ENCODE measurements at regions not wholly inside any gene's neighbourhood (a gene's known extent, or its start where the extent isn't known, plus 50 kb on each side); places are given as distances from the start of the nearest gene placed in this dataset.
A peak's percentile ranks its signal among the peaks of the same experiment; 100 is the strongest.

- TF ChIP-seq SIRT6 (IDR thresholded peaks at IDR 0.05; ENCODE audit: low read depth, low read length) = no peak
- no peak for TF ChIP-seq TAF1 (IDR thresholded peaks at IDR 0.05; ENCODE audit: control insufficient read depth, extremely low read depth, insufficient read depth, low read length, severe bottlenecking)
- TF ChIP-seq PHF8 (IDR thresholded peaks at IDR 0.05; ENCODE audit: borderline replicate concordance, low read length) = no peak
- TF ChIP-seq, protein P1, sequence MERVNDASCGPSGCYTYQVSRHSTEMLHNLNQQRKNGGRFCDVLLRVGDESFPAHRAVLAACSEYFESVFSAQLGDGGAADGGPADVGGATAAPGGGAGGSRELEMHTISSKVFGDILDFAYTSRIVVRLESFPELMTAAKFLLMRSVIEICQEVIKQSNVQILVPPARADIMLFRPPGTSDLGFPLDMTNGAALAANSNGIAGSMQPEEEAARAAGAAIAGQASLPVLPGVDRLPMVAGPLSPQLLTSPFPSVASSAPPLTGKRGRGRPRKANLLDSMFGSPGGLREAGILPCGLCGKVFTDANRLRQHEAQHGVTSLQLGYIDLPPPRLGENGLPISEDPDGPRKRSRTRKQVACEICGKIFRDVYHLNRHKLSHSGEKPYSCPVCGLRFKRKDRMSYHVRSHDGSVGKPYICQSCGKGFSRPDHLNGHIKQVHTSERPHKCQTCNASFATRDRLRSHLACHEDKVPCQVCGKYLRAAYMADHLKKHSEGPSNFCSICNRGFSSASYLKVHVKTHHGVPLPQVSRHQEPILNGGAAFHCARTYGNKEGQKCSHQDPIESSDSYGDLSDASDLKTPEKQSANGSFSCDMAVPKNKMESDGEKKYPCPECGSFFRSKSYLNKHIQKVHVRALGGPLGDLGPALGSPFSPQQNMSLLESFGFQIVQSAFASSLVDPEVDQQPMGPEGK (CRISPR knock-in tag; IDR thresholded peaks at IDR 0.05; ENCODE audit: borderline replicate concordance) = no peak
- TF ChIP-seq, protein P2, sequence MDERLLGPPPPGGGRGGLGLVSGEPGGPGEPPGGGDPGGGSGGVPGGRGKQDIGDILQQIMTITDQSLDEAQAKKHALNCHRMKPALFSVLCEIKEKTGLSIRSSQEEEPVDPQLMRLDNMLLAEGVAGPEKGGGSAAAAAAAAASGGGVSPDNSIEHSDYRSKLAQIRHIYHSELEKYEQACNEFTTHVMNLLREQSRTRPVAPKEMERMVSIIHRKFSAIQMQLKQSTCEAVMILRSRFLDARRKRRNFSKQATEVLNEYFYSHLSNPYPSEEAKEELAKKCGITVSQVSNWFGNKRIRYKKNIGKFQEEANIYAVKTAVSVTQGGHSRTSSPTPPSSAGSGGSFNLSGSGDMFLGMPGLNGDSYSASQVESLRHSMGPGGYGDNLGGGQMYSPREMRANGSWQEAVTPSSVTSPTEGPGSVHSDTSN (CRISPR knock-in tag; IDR thresholded peaks at IDR 0.05; ENCODE audit: low read depth) = no peak
- TF ChIP-seq, protein P2 (tag; conservative IDR thresholded peaks at IDR 0.05; ENCODE audit: low read depth) = no peak
- peak in 1 of 2 experiments; percentile 34; a peak in 1 of 4 replicates for TF ChIP-seq RAD21 (CRISPR knock-in tag; conservative IDR thresholded peaks at IDR 0.05 in 1 of 2, IDR thresholded peaks at IDR 0.05 in 1 of 2)
- no peak for TF ChIP-seq GTF2E2 (tag; IDR thresholded peaks at IDR 0.05)
- TF ChIP-seq WHSC1 (IDR thresholded peaks at IDR 0.05; ENCODE audit: low read length) = no peak
- no peak for TF ChIP-seq HNRNPL (IDR thresholded peaks at IDR 0.05; ENCODE audit: low read depth, low read length)
- no peak for TF ChIP-seq IFI16 (CRISPR knock-in tag; IDR thresholded peaks at IDR 0.05)
- no peak for TF ChIP-seq ZNF408 (CRISPR knock-in tag; IDR thresholded peaks at IDR 0.05; ENCODE audit: low read depth)
Measured at GRCh38 chr3:5607581-5607980, 420.1 kb downstream of the EDEM1 start (continued).
